NCI-H524 treated with DMSO at 0.1 percent for 48 hours (cell line): ENCODE measurements at regions not wholly inside any gene's neighbourhood (a gene's known extent, or its start where the extent isn't known, plus 50 kb on each side); places are given as distances from the start of the nearest gene placed in this dataset.

Experiments used
- DNase-seq: peaks from one replicate; lab custom pipeline; 2025; lab: John Stamatoyannopoulos, UW

GRCh38 chr3:124246376-124246775 is 254.5 kb upstream of the ROPN1 start:
- no peak for DNase-seq

- no peak for DNase-seq
Measured at GRCh38 chr3:124246949-124247348, 255.0 kb upstream of the ROPN1 start.

GRCh38 chr3:124248471-124249028 is 256.6 kb upstream of the ROPN1 start:
- DNase-seq = no peak

GRCh38 chr3:124249038-124249437 is 257.1 kb upstream of the ROPN1 start:
- DNase-seq = no peak

- no peak for DNase-seq
Measured at GRCh38 chr3:124250053-124250452, 258.1 kb upstream of the ROPN1 start.

GRCh38 chr3:124256156-124256555 is 264.2 kb upstream of the ROPN1 start:
- DNase-seq = no peak

GRCh38 chr3:124256599-124256998 is 264.7 kb upstream of the ROPN1 start:
- DNase-seq = no peak

GRCh38 chr3:124257336-124257864 is 265.5 kb upstream of the ROPN1 start:
- DNase-seq = no peak

GRCh38 chr3:124258057-124258500 is 266.2 kb upstream of the ROPN1 start:
- no peak for DNase-seq

GRCh38 chr3:124260206-124260915 is 268.4 kb upstream of the ROPN1 start:
- no peak for DNase-seq

- no peak for DNase-seq
Measured at GRCh38 chr3:124261306-124261705, 269.4 kb upstream of the ROPN1 start.

- DNase-seq = no peak
Measured at GRCh38 chr3:124263168-124263567, 271.2 kb upstream of the ROPN1 start.

GRCh38 chr3:124264346-124264745 is 272.4 kb upstream of the ROPN1 start:
- DNase-seq = no peak

- no peak for DNase-seq
Measured at GRCh38 chr3:124266487-124266886, 274.6 kb upstream of the ROPN1 start.

GRCh38 chr3:124267406-124267805 is 275.5 kb upstream of the ROPN1 start:
- DNase-seq = no peak

GRCh38 chr3:124268355-124268754 is 276.4 kb upstream of the ROPN1 start:
- DNase-seq = no peak

- peak; percentile 70 for DNase-seq
Measured at GRCh38 chr3:124269619-124270018, 277.7 kb upstream of the ROPN1 start.

- no peak for DNase-seq
Measured at GRCh38 chr3:124272605-124273151, 280.8 kb upstream of the ROPN1 start.

GRCh38 chr3:124273651-124274050 is 281.7 kb upstream of the ROPN1 start:
- no peak for DNase-seq

- DNase-seq = no peak
Measured at GRCh38 chr3:124274051-124274450, 282.1 kb upstream of the ROPN1 start.

GRCh38 chr3:124275412-124275811 is 283.5 kb upstream of the ROPN1 start:
- no peak for DNase-seq

GRCh38 chr3:124276133-124276532 is 284.2 kb upstream of the ROPN1 start:
- no peak for DNase-seq

- DNase-seq = no peak
Measured at GRCh38 chr3:124276539-124277143, 284.7 kb upstream of the ROPN1 start.
